AG04450 (cell line): ENCODE measurements at regions not wholly inside any gene's neighbourhood (a gene's known extent, or its start where the extent isn't known, plus 50 kb on each side); places are given as distances from the start of the nearest gene placed in this dataset. TPM values are rescaled to one million over a fixed set of nuclear protein-coding genes. Genes with fewer than 3 reads are reported as not detected.
"Not testable (repeated sequence)": the region's sequence is repeated elsewhere in the genome, so short reads cannot be mapped to it uniquely, and the experiment has no call there.

Experiments
- CTCF ChIA-PET: fragments of 300-600, 350-600 bp; formaldehyde crosslinking; extraction: SDS; loops from one replicate; lab custom pipeline; 2022; ENCODE audit warnings: antibody characterized with exemption, inconsistent platforms; lab: Charles Lee
- POLR2A ChIA-PET: fragments of 350-600 bp; formaldehyde crosslinking; extraction: SDS; loops from one replicate; lab custom pipeline; 2021; ENCODE audit warnings: antibody characterized with exemption, inconsistent platforms; lab: Yijun Ruan, JAX
- DNase-seq: peaks from one replicate; pipeline ENCODE4 v3.0.0-alpha.2; 2011; ENCODE audit warnings: low read depth, low spot score
- H3K27ac ChIP-seq: one replicate; pipeline ENCODE4 v1.5.1; 2012; ENCODE audit warnings: low read depth, low read length, control low read depth
- H3K27me3 ChIP-seq: one replicate; pipeline ENCODE4 v1.6.0; 2012; ENCODE audit warnings: low read length; ENCODE audit not compliant: control insufficient read depth, insufficient read depth
- H3K4me3 ChIP-seq: 2 replicates; pipeline ENCODE4 v1.5.1; 2011; ENCODE audit warnings: mild to moderate bottlenecking, low read depth, low read length, control low read depth
- H3K9me3 ChIP-seq: 2 replicates; pipeline ENCODE4 v1.5.1; 2012; ENCODE audit warnings: low read length; ENCODE audit not compliant: control insufficient read depth, insufficient read depth
- CTCF ChIP-seq: IDR thresholded peaks from 2 replicates; pipeline ENCODE4 v1.5.1; 2011; ENCODE audit warnings: low read depth, low read length, control low read depth, inconsistent platforms
- small RNA-seq: library from RNA; depleted of rRNA; stranded (forward); fragments of <200 nt; gene quantifications from one replicate; pipeline ENCODE3, GENCODE V24; 2012; ENCODE audit warnings: low read depth; ENCODE audit not compliant: insufficient read length

GRCh38 chr2:131966256-131966655 is 195.5 kb downstream of the ANKRD30BL start:
- DNase-seq, result no peak
- peaks cover 16% of the 10 kb centered on the region for H3K9me3 ChIP-seq
- no peak for TF ChIP-seq CTCF
- no peak overlapping the region for H3K4me3 ChIP-seq
- CTCF ChIA-PET, result no interaction called here
- POLR2A ChIA-PET, result no interaction called here
- H3K27ac ChIP-seq, result no peak overlapping the region
- no peaks in the 10 kb centered on the region for H3K27me3 ChIP-seq

GRCh38 chr2:131958019-131958609 is 203.6 kb downstream of the ANKRD30BL start:
- H3K4me3 ChIP-seq, H3K27ac ChIP-seq, H3K27me3 ChIP-seq, DNase-seq, H3K9me3 ChIP-seq, CTCF ChIA-PET, POLR2A ChIA-PET: not testable (repeated sequence)

- H3K27me3 ChIP-seq, CTCF ChIA-PET, H3K4me3 ChIP-seq, DNase-seq, POLR2A ChIA-PET, H3K9me3 ChIP-seq, H3K27ac ChIP-seq: not testable (repeated sequence)
Observed at GRCh38 chr2:131948641-131949040, 213.1 kb downstream of the ANKRD30BL start.

- H3K27ac ChIP-seq, DNase-seq, H3K4me3 ChIP-seq, CTCF ChIA-PET, H3K9me3 ChIP-seq, H3K27me3 ChIP-seq, POLR2A ChIA-PET: not testable (repeated sequence)
Observed at GRCh38 chr2:131923287-131923686, 238.5 kb downstream of the ANKRD30BL start.

- H3K4me3 ChIP-seq, CTCF ChIA-PET: not testable (repeated sequence)
Observed at GRCh38 chr2:131922854-131923253, 238.9 kb downstream of the ANKRD30BL start.

More at GRCh38 chr2:131922854-131923253, 238.9 kb downstream of the ANKRD30BL start:
- DNase-seq, H3K27me3 ChIP-seq, POLR2A ChIA-PET, H3K27ac ChIP-seq, H3K9me3 ChIP-seq: not testable (repeated sequence)

Small RNAs in the stretch of these regions (small RNA-seq; reads per million reads assigned to genes)
- gene AC093787.1, result not detected
